HFFc6 (cell line): ENCODE measurements at regions not wholly inside any gene's neighbourhood (a gene's known extent, or its start where the extent isn't known, plus 50 kb on each side); places are given as distances from the start of the nearest gene placed in this dataset.
A peak's percentile ranks its signal among the peaks of the same experiment; 100 is the strongest.
"Not testable (repeated sequence)": the region's sequence is repeated elsewhere in the genome, so short reads cannot be mapped to it uniquely, and the experiment has no call there.

Source experiments
- DNase-seq: peaks from one replicate; pipeline ENCODE4 v3.0.0-alpha.2; 2018
- H3K27ac Mint-ChIP-seq: 2 replicates; pipeline ENCODE4 v1.8.0; 2020; ENCODE audit warnings: mild to moderate bottlenecking, mixed read lengths
- H3K27me3 Mint-ChIP-seq: 2 replicates; pipeline ENCODE4 v1.8.0; 2021; ENCODE audit warnings: mild to moderate bottlenecking, moderate library complexity, mixed read lengths; ENCODE audit not compliant: insufficient read depth
- H3K36me3 Mint-ChIP-seq: 2 replicates; pipeline ENCODE4 v1.8.0; 2021; ENCODE audit warnings: low read depth, mixed read lengths
- H3K4me1 Mint-ChIP-seq: 2 replicates; pipeline ENCODE4 v1.8.0; 2020; ENCODE audit warnings: low read depth, mixed read lengths
- H3K4me3 Mint-ChIP-seq: 2 replicates; pipeline ENCODE4 v1.8.0; 2020; ENCODE audit warnings: mild to moderate bottlenecking, moderate library complexity, mixed read lengths
- H3K9me3 Mint-ChIP-seq: 2 replicates; pipeline ENCODE4 v1.8.0; 2020; ENCODE audit warnings: mild to moderate bottlenecking, mixed read lengths
- CTCF ChIP-seq: fragments of 200-600 bp; sonication (generic); IDR thresholded peaks from 2 replicates; pipeline ENCODE4 v1.5.0; 2021; ENCODE audit warnings: antibody characterized with exemption, mild to moderate bottlenecking

DNA sequence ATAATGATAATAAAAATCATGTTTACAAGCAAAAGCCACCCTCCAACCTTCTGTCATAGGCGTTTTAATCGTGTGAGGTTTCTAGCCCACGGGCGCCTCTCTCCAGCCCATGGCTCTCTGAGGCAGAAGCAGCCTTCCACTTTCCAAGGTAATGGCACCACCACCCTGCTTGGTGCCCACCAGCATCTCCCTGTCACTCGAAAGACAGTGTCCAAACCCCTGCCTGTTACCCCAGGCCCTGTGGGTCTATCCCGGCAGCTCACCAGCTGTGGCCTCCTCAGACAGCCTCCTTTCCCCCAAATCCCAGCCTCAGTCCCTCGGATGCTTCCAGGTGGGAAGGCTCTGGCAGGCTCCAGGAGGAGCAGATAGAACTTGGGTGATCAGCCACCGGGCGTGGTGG lies 123.8 kb upstream of the LPCAT1 start:
- H3K36me3 Mint-ChIP-seq, result no peaks in the 10 kb centered on the region
- H3K9me3 Mint-ChIP-seq, result no peaks in the 10 kb centered on the region

DNA sequence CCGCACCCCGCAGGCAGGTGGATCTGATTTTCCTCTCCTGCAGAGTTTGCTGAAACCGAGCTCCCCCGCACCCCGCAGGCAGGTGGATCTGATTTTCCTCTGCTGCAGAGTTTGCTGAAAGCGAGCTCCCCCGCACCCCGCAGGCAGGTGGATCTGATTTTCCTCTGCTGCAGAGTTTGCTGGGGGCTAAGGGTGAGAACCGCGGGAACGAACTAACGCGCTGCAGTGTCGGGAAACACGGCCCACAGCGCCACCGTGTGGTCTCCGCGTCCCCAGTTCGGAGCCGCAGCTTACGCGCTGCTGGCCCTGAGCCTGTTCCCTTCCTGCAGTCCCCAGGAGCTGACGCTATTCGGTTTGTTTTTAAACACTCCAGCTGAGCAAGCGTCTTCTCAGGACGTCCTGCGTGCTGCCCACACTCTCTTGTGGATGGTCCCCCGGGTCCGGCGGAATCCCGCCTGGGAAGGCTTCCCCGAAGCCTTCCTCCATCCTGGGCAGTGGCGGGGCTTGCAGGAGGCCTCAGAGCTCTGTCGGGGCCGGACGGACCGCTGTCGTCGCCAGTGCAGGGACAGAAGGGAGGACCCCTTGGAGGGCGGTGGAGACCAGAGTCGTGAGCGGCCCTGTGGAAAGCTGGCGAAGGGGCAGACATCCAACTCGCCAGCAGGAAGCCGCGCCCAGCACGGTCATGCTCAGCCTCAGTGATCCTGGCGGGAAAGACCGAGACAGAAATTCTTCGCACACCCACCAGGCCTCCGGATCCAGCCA lies 121.2 kb upstream of the LPCAT1 start:
- Mint-ChIP-seq H3K27me3 (peaks cover 33% of the 10 kb centered on the region), H3K4me3 (peak overlapping the region; percentile 59; the same call in 1 of the 2 replicates), H3K27ac (no peak overlapping the region), H3K36me3 (no peaks in the 10 kb centered on the region), H3K9me3 (no peaks in the 10 kb centered on the region), H3K4me1 (peaks cover 10% of the 10 kb centered on the region)
- TF ChIP-seq CTCF, result peak; percentile 89
- DNase-seq, result peak; percentile 72

More for the DNA sequence above, 123.8 kb upstream of the LPCAT1 start:
- TF ChIP-seq CTCF, result no peak
- no peak overlapping the region for H3K4me3 Mint-ChIP-seq
- H3K27me3 Mint-ChIP-seq, result peaks cover 29% of the 10 kb centered on the region
- H3K4me1 Mint-ChIP-seq, result peaks cover 10% of the 10 kb centered on the region
- no peak overlapping the region for H3K27ac Mint-ChIP-seq
- no peak for DNase-seq

DNA sequence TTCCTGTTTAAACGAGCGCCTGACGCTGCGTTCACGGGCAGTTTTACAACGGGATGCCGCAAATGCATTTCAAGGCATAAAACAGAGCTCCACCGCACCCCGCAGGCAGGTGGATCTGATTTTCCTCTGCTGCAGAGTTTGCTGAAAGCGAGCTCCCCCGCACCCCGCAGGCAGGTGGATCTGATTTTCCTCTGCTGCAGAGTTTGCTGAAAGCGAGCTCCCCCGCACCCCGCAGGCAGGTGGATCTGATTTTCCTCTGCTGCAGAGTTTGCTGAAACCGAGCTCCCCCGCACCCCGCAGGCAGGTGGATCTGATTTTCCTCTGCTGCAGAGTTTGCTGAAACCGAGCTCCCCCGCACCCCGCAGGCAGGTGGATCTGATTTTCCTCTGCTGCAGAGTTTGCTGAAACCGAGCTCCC lies 120.6 kb upstream of the LPCAT1 start:
- H3K9me3 Mint-ChIP-seq, DNase-seq, H3K36me3 Mint-ChIP-seq, H3K4me3 Mint-ChIP-seq, H3K27ac Mint-ChIP-seq, H3K4me1 Mint-ChIP-seq: not testable (repeated sequence)
- peaks cover 34% of the 10 kb centered on the region for H3K27me3 Mint-ChIP-seq

DNA sequence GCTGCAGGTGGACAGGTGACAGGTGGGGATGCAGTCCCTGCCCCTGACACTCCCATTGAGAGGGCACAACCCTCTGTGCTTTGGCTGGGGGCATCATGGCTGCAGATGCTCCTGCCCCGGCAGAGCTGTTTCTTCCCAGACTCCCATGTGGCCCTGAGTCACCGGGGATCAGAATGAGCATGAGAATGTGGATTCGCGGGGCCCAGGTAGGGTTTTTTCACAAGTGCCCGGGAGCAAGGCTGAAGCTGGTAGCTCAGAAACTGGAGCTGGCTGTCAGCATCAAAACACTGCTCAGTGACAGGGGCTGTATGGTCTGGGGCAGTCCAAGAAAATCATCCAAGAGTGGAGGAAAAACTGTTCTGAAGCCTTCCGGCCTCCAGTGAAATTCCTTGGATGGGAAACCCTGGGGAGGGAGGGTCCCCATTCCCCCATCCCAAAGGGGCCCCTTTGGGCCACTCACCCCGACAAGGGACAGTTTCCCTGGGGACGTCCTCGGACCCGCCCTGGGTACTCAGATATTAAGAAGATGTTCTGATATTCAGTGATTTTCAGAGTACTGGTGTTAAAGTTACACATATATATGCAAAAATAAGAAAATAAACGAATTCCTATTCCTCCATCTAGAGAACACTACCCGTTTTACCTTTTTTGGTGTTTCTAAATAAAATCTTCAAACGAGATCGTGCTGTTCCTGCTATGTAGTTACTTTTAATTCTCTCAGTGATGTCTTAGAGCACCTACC lies 120.1 kb upstream of the LPCAT1 start:
- peak; percentile 4 for DNase-seq
- Mint-ChIP-seq H3K27ac (no peak overlapping the region), H3K4me1 (peaks cover 4% of the 10 kb centered on the region), H3K4me3 (no peak overlapping the region), H3K27me3 (peaks cover 32% of the 10 kb centered on the region), H3K36me3 (no peaks in the 10 kb centered on the region), H3K9me3 (no peaks in the 10 kb centered on the region)
- no peak for TF ChIP-seq CTCF

DNA sequence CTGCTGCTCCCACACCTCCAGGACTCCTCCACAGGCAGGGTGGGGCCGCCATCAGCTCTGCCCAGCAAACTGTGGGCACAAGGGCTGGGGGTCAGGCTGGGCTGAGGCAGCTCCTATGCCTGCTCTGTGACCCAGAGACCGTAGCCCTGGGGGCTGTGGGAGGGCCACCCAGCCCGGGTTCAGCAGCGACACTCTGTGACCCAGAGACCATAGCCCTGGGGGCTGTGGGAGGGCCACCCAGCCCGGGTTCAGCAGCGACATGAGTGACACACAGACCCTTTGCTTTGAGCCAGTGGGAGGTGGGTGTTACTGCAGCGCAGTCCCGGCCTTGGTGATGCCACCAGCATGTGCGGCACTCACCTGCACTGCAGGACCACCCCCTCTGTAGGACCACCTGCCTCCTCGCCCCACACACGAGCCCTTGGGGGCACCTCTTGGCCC lies 118.9 kb upstream of the LPCAT1 start:
- DNase-seq, result no peak
- Mint-ChIP-seq H3K27ac (no peak overlapping the region), H3K36me3 (no peaks in the 10 kb centered on the region), H3K4me1 (no peaks in the 10 kb centered on the region; the same call in 1 of the 2 replicates), H3K9me3 (no peaks in the 10 kb centered on the region), H3K4me3 (no peak overlapping the region), H3K27me3 (peaks cover 28% of the 10 kb centered on the region)
- no peak for TF ChIP-seq CTCF

- H3K27me3 Mint-ChIP-seq, result peaks cover 27% of the 10 kb centered on the region
These were observed 118.5 kb upstream of the LPCAT1 start for GRCh38 chr5:1642221-1642620.

More at GRCh38 chr5:1642221-1642620, 118.5 kb upstream of the LPCAT1 start:
- H3K4me1 Mint-ChIP-seq, result no peaks in the 10 kb centered on the region; the same call in 1 of the 2 replicates
- TF ChIP-seq CTCF, result no peak
- H3K9me3 Mint-ChIP-seq, result no peaks in the 10 kb centered on the region
- H3K4me3 Mint-ChIP-seq, result no peak overlapping the region
- H3K36me3 Mint-ChIP-seq, result no peaks in the 10 kb centered on the region
- no peak for DNase-seq
- H3K27ac Mint-ChIP-seq, result no peak overlapping the region
